Mononuclear cell (primary cell): ENCODE measurements at regions not wholly inside any gene's neighbourhood (a gene's known extent, or its start where the extent isn't known, plus 50 kb on each side); places are given as distances from the start of the nearest gene placed in this dataset.
"Not testable (repeated sequence)": the region's sequence is repeated elsewhere in the genome, so short reads cannot be mapped to it uniquely, and the experiment has no call there.

ENCODE experiments used
- H3K27me3 ChIP-seq: 2 replicates; pipeline ENCODE4 v1.6.0; 2011; ENCODE audit warnings: low read length, control low read depth; ENCODE audit not compliant: insufficient read depth
- H3K4me1 ChIP-seq: 2 replicates; pipeline ENCODE4 v1.5.1; 2011; ENCODE audit warnings: mild to moderate bottlenecking, low read length, control low read depth; ENCODE audit not compliant: insufficient read depth
- H3K4me3 ChIP-seq: 2 replicates; pipeline ENCODE4 v1.5.1; 2011; ENCODE audit warnings: mild to moderate bottlenecking, low read length, moderate library complexity
- H3K9me3 ChIP-seq: 2 replicates; pipeline ENCODE4 v1.5.1; 2011; ENCODE audit warnings: low read depth, mild to moderate bottlenecking, control low read depth, low read length

- H3K9me3 ChIP-seq: peaks cover 27% of the 10 kb centered on the region
- H3K4me3 ChIP-seq: no peak overlapping the region
- H3K4me1 ChIP-seq: no peaks in the 10 kb centered on the region
Measured at GRCh38 chr12:47478426-47478825, 227.4 kb downstream of the RPAP3 start.

GRCh38 chr12:47473091-47473490, 232.7 kb downstream of the RPAP3 start:
- H3K4me1 ChIP-seq: no peaks in the 10 kb centered on the region
- peaks cover 27% of the 10 kb centered on the region for H3K9me3 ChIP-seq
- H3K27me3 ChIP-seq: peaks cover 4% of the 10 kb centered on the region
- no peak overlapping the region for H3K4me3 ChIP-seq

More at GRCh38 chr12:47478426-47478825, 227.4 kb downstream of the RPAP3 start:
- peaks cover 6% of the 10 kb centered on the region for H3K27me3 ChIP-seq

- not testable (repeated sequence) for H3K4me1 ChIP-seq, H3K9me3 ChIP-seq, H3K27me3 ChIP-seq, H3K4me3 ChIP-seq
Measured at GRCh38 chr12:47470349-47470748, 235.5 kb downstream of the RPAP3 start.

GRCh38 chr12:47463918-47464317, 241.9 kb downstream of the RPAP3 start:
- H3K27me3 ChIP-seq, H3K9me3 ChIP-seq, H3K4me3 ChIP-seq, H3K4me1 ChIP-seq: not testable (repeated sequence)

- H3K4me1 ChIP-seq: no peaks in the 10 kb centered on the region
- no peak overlapping the region for H3K4me3 ChIP-seq
- no peaks in the 10 kb centered on the region for H3K27me3 ChIP-seq
- H3K9me3 ChIP-seq: no peaks in the 10 kb centered on the region
Measured at GRCh38 chr12:47458279-47458678, 247.6 kb downstream of the RPAP3 start.

DNA sequence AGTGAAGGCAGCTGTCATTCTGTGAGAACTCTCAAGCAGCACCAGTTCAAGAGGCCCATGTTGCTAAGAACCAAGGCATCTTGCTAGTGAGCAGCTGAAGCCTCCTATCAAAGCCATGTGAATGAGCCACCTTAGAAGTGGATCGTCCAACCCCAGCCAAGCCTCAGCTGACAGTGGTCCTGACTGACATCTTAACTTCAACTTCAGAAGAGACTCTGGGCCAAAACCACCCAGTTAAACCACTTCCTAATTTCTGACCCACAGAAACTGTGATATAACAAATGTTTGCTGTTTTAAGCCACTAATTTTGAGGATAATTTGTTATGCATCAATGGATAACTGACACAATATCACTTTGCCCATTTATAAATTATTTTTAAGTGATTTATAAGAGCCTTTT, 256.0 kb downstream of the RPAP3 start:
- Histone ChIP-seq H3K4me1 (no peaks in the 10 kb centered on the region), H3K27me3 (no peaks in the 10 kb centered on the region), H3K9me3 (no peaks in the 10 kb centered on the region), H3K4me3 (no peak overlapping the region)

DNA sequence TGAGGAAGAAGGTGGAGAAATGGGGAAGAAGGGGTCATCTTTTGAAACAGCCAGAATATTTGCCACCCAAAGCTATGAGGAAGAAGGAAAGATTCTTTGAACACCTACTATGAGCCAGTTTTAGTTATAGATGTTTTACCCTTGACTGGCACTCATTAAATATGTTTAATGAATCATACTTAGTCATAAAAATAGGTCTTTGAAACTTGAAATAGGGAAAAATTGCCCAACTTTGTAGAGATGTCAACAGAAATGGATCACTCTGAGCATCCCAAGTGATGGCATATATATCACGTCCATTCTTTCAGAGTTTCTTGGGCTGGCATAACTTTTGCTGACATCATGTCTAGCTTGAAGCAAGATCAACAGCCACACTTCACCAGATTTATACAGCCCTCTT, 263.5 kb downstream of the RPAP3 start:
- Histone ChIP-seq H3K4me3 (no peak overlapping the region), H3K27me3 (no peaks in the 10 kb centered on the region), H3K4me1 (no peaks in the 10 kb centered on the region), H3K9me3 (peaks cover 11% of the 10 kb centered on the region)

DNA sequence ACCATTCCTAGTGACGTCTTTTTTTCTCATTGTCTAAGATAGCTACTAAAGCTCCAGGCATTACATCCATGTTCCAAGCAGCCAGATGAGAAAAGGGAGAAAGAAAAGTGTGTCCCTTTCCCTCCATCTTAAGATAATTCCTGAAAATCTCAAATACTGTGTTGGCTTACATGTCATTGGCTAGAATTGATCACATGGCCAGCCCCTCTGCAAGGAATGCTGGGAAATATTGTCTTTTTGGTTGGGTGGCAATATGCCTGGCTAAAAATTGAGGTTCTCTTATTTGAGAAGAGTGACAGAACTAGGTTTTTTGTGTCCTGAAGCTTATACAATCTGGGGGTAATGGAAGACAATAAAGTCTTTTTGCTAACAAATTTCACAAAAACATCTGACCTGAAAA, 264.3 kb downstream of the RPAP3 start:
- Histone ChIP-seq H3K27me3 (no peaks in the 10 kb centered on the region), H3K4me3 (no peak overlapping the region), H3K9me3 (peaks cover 11% of the 10 kb centered on the region)

DNA sequence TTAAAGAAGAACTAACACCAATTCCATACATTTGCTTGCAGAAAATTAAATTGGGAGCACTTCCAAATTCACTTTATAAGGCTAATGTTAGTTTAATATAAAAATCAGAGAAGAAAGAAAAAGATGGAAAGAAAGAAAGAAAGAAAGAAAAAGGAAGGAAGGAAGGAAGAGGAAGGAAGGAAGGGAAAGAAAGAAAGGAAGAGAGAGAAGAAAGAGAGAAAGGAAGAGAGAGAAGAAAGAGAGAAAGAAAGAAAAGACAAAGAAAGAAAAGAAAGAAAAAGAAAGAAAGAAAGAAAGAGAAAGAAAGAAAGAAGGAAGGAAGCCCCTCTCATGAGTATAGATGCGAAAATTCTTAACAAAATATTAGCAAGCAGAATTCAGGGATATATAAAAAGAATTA, 267.7 kb downstream of the RPAP3 start:
- no peaks in the 10 kb centered on the region for H3K27me3 ChIP-seq
- H3K9me3 ChIP-seq: peaks cover 14% of the 10 kb centered on the region
- H3K4me3 ChIP-seq: no peak overlapping the region
- H3K4me1 ChIP-seq: no peaks in the 10 kb centered on the region

More for the DNA sequence above, 264.3 kb downstream of the RPAP3 start:
- no peaks in the 10 kb centered on the region for H3K4me1 ChIP-seq

- Histone ChIP-seq H3K4me1 (no peaks in the 10 kb centered on the region), H3K4me3 (no peak overlapping the region), H3K9me3 (peaks cover 12% of the 10 kb centered on the region), H3K27me3 (no peaks in the 10 kb centered on the region)
Measured at GRCh38 chr12:47437570-47437969, 268.3 kb downstream of the RPAP3 start.

- Histone ChIP-seq H3K4me3 (no peak overlapping the region), H3K27me3 (no peaks in the 10 kb centered on the region), H3K9me3 (peaks cover 9% of the 10 kb centered on the region), H3K4me1 (no peaks in the 10 kb centered on the region)
Measured at GRCh38 chr12:47433876-47434275, 272.0 kb downstream of the RPAP3 start.

- not testable (repeated sequence) for H3K27me3 ChIP-seq, H3K9me3 ChIP-seq, H3K4me3 ChIP-seq
Measured at GRCh38 chr12:47426678-47427309, 279.0 kb downstream of the RPAP3 start.

DNA sequence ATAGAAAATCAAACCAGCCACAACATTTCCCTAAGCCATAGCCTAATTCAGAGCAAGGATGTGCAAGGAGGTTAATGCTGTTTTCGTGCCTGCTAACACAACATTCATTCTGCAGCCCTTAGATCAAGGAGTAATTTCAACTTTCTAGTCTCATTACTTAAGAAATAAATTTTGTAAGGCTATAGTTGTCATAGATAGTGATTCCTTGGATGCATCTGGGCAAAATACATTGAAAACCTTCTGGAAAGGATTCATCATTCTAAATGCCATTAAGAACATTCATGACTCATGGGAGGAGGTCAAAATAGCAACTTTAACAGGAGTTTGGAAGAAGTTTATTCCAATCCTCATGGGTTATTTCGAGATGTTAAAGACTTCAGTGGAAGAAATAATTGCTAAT, 283.2 kb downstream of the RPAP3 start:
- H3K27me3 ChIP-seq: no peaks in the 10 kb centered on the region
- H3K9me3 ChIP-seq: no peaks in the 10 kb centered on the region
- H3K4me1 ChIP-seq: no peaks in the 10 kb centered on the region
- H3K4me3 ChIP-seq: no peak overlapping the region

More at GRCh38 chr12:47426678-47427309, 279.0 kb downstream of the RPAP3 start:
- not testable (repeated sequence) for H3K4me1 ChIP-seq

DNA sequence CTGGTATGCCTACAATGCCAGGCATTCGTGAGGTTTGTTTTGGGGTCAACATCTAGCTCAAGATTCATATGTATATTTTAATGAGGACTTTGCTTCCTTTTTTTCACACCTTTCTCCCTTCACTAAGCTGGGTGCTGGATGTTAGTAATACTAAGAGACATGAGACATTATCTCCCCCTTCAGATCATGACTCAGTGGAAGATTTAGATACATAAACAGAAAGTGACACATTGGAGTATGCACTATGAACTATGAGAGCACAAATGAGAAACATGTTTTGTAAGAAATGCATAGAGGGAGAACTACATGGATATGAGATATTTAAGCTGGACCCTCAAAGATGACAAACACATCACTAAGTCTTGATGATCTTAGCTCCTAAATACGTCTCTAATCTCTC, 286.3 kb downstream of the RPAP3 start:
- Histone ChIP-seq H3K4me1 (no peaks in the 10 kb centered on the region), H3K27me3 (no peaks in the 10 kb centered on the region), H3K9me3 (no peaks in the 10 kb centered on the region), H3K4me3 (no peak overlapping the region)

- H3K4me3 ChIP-seq: no peak overlapping the region
- H3K27me3 ChIP-seq: no peaks in the 10 kb centered on the region
- no peaks in the 10 kb centered on the region for H3K4me1 ChIP-seq
- H3K9me3 ChIP-seq: no peaks in the 10 kb centered on the region
Measured at GRCh38 chr12:47417955-47418354, 287.9 kb downstream of the RPAP3 start.

DNA sequence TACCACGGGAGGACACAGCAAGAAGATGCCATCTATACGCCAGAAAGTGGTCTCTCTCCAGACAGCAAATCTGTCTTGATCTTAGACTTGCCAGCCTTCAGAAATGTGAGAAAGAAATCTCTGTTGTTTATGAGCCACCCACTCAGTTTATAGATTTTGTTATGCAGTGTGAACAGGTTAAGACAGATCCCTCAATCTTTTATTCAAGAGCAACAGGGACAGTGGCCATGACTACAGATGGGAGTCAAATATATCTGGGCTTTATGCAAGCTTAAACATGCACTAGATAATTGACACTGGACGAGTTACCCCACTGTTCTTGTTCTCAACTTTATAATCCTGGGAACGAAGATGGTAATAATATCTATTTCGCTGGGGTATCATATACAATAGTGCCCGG, 288.7 kb downstream of the RPAP3 start:
- Histone ChIP-seq H3K4me3 (no peak overlapping the region), H3K27me3 (no peaks in the 10 kb centered on the region), H3K9me3 (no peaks in the 10 kb centered on the region), H3K4me1 (no peaks in the 10 kb centered on the region)
